ENCODE measurements at regions not wholly inside any gene's neighbourhood (a gene's known extent, or its start where the extent isn't known, plus 50 kb on each side); places are given as distances from the start of the nearest gene placed in this dataset.

- no peak for TF ChIP-seq CTCF (IDR thresholded peaks at IDR 0.05; ENCODE audit: low read depth, low read length)
- TF ChIP-seq, protein P1, sequence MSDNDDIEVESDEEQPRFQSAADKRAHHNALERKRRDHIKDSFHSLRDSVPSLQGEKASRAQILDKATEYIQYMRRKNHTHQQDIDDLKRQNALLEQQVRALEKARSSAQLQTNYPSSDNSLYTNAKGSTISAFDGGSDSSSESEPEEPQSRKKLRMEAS (IDR thresholded peaks at IDR 0.05; ENCODE audit: low read depth, low read length), result no peak
Observed at GRCh38 chr20:17823409-17824144, 123.8 kb downstream of the BANF2 start.
